Hippocampal formation (tissue), 2 donors: ENCODE measurements at regions not wholly inside any gene's neighbourhood (a gene's known extent, or its start where the extent isn't known, plus 50 kb on each side); places are given as distances from the start of the nearest gene placed in this dataset.
"Not testable (repeated sequence)": the region's sequence is repeated elsewhere in the genome, so short reads cannot be mapped to it uniquely, and the experiment has no call there.

Experiments
- DNase-seq, 2 donors: peaks; one replicate each; lab custom pipeline; 2025; lab: John Stamatoyannopoulos, UW

DNA sequence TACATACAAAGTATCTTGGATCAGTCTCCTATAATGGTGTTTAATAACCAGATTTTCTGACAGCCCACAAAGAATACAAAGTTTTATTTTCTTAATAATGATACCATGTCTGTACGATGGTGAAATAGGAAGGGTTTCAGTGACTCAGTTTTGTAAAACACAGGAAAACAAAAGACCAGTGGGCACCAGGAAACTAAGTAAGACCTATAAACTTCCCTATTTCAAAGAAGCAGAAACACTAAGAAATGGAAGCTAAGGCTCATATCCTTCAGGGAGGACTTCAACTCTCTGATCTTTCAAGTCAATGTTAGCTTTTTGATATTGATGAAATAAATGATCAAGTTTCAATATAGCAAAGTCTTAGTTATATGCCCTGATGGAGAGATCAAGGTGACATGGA lies 196.0 kb downstream of the DUSP6 start:
- DNase-seq: no peak

- DNase-seq: no peak
These were observed 196.5 kb downstream of the DUSP6 start for GRCh38 chr12:89155826-89156225.

DNA sequence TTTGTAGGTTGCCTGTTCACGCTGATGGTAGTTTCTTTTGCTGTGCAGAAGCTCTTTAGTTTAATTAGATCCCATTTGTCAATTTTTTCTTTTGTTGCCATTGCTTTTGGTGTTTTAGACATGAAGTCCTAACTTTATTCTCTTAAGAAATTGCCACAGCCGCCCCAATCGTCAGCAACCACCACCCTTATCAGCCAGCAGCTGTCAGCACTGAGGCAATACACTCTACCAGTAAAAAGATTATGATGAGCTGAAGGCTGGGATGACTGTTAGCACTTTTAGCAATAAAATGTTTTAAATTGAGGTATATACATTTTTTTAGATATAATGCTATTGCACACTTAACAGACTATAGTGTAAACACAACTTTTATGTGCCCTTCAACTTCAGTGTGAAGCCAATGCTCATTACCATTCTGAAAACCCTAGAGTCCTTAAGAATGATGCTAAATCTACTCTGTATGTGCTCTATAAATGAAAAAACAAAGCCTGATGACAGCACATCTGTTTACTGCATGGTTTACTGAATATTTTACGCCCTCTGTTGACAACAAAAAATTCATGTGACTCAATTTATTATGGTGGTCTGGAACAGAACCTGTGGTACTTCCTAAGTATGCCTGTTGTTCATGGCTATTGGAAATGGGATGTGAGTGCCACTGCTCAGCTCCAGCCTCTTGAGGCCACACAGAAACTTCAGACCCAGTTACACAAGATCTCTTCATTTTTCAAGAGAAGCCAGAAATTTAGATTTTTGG lies 197.4 kb downstream of the DUSP6 start:
- no peak for DNase-seq

DNA sequence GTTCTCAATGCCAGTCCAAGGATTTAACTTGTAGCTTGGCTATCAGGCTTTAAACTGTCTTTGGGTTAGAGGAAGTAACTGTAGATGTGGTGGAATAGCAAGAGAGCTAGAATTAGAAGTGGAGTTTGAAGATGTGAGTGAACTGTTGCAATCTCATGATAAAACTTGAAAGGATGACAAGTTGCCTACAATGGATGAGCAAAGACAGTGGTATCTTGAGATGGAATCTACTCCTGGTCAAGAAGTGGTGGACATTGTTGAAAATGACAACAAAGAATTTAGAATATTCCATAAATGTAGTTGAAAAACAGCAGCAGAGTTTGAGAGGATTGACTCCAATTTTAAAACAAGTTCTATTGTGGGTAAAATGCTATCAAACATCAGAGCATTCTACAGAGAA lies 199.0 kb downstream of the DUSP6 start:
- DNase-seq: no peak

DNA sequence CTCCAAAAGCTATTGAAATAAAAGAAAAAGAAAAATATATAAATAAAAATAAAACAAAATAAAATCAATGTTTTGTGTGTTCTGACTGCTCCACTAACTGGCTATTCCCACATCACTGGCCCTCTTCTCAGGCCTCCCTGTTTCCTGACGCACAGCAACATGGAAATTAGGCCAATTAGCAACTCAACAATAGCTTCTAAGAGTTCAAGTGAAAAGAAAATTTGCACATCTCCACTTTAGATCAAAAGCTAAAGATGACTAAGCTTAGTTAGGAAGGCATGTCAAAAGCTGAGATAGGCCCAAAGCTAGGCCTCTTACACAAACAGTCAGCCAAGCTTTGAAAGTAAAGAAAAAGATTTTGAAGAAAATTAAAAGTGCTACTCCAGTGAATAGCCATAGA lies 200.8 kb downstream of the DUSP6 start:
- DNase-seq: no peak

DNA sequence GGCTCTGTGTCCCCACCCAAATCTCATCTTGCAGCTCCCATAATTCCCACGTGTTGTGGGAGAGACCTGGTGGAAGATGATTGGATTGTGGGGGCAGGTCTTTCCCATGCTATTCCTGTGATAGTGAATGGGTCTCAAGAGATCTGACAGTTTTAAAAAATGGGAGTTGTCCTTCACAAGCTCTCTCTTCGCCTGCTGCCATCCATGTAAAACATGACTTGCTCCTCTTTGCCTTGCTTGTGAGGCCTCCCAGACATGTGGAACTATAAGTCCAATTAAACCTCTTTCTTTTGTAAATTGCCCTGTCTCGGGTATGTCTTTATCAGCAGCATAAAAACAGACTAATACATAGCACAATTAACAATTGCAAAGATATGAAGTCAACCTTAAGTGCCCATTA lies 201.5 kb downstream of the DUSP6 start:
- not testable (repeated sequence) for DNase-seq

- DNase-seq: no peak
These were observed 211.6 kb downstream of the DUSP6 start for GRCh38 chr12:89140602-89141238.

GRCh38 chr12:89140141-89140540 lies 212.2 kb downstream of the DUSP6 start:
- no peak for DNase-seq

DNA sequence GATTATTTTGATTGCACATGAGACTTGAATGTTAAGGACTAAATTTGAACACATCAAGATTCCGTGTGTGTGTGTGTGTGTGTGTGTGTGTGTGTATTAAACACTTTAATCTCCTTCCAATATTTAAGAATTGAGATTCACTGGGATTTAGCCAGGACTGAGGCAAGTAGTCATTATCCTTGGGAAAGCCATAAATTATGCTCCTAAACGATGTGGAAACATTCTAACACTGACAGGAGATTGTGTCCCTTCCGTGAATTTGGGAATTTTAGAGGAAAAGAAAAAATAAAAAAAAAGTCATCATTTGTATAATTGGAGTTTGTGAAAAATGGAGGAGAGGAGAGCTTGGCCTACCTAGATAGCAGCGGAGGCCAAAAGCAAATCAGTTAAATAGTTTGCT lies 212.9 kb downstream of the DUSP6 start:
- DNase-seq: no peak

DNA sequence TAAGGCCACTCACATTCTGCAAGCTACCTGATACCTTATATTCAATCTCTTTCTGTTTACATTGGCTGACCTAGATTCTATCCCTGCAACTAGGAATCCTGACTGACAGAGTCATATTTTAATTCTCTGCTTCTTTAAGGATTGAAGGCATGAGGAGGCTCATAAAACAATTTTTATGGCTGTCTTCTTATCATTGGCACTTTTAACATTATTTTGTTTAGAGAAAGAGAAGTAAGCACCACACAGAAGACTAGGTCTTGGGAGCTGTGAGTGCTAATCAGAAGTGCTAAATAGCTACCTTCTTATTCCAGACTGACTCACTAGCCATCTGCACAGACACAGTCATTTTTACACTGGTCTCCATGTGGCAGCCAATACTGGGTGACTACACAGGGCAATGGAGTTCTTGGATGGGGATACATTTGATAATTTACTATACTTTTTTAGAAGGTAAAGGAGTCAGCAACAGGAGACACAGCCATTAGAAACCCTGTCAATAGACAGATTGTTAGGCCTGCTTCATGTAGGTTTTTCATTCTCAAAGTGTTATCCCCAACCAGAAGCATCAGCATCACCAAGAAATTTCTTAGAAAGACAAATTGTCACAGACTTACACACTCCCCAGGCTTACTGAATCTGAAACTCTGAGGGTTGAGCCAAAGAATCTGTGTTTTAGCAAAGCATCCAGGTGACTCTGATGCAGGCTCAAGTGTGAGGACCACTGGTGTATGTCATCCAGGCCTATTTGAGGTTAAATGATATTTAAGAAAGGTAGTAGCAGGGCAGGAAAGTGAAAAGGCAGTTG lies 214.1 kb downstream of the DUSP6 start:
- no peak for DNase-seq

DNA sequence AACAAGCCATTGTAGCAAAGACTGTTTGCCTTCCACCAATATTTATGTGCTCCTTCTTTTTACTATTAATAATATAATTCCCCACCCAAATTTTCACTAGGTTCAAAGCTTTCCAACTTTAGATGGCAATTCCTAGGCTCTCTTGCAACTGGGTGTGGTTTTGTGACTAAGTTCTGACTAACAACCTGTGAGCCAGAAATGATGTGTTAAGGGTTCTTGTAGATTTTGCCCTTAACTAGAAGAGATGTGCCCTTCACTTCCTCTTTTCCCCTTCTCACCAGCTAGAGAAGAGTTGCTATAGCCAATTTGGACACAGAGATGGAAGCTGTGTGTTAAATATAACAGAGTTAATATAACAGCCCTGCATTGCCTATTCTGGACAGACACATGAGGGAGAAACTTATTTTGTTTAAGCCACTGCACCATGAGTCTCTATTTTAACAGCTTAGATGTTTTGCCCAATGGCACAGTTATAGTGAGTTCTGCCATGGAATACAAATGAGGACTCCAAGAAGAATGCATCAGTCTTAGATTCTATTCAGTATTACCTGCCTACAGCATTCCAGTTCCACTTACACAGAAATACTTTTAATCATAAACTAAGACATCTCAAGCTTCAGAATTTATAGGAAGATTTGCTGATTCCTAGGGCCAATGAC lies 216.2 kb downstream of the DUSP6 start:
- DNase-seq: no peak

DNA sequence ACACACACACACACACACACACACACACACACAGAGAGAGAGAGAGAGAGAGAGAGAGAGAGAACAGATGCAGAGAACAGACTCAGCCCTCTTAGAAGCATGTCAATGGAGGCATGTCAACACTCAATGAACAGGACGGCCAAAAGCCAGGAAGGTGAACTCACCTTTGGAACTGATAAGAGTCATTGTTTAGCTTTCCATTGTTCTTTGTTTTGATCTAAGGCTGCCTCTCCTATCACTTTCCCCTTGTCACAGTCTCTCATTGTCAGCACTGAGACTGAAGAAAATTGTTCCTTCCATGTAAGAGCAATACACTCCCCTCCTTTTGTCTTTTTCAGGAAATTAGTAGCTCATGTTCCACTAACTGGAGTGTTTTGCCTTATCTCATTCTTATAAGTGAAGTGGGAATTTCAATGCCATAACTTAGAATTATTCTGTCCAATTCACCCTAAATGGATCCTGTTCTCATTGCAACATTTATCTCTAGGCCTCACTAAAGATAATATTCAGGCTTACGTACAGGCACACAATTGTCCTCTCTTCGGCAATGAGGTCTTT lies 218.0 kb downstream of the DUSP6 start:
- DNase-seq: no peak

- no peak for DNase-seq
These were observed 223.0 kb downstream of the DUSP6 start for GRCh38 chr12:89129167-89129870.

GRCh38 chr12:89126712-89127111 lies 225.6 kb downstream of the DUSP6 start:
- no peak for DNase-seq

- no peak for DNase-seq
These were observed 229.4 kb downstream of the DUSP6 start for GRCh38 chr12:89122852-89123251.

- no peak for DNase-seq
These were observed 234.8 kb downstream of the DUSP6 start for GRCh38 chr12:89117448-89118034.

- no peak for DNase-seq
These were observed 240.3 kb downstream of the DUSP6 start for GRCh38 chr12:89111964-89112363.

GRCh38 chr12:89108265-89108664 lies 244.0 kb downstream of the DUSP6 start:
- no peak for DNase-seq

GRCh38 chr12:89106950-89107349 lies 245.4 kb downstream of the DUSP6 start:
- no peak for DNase-seq

DNA sequence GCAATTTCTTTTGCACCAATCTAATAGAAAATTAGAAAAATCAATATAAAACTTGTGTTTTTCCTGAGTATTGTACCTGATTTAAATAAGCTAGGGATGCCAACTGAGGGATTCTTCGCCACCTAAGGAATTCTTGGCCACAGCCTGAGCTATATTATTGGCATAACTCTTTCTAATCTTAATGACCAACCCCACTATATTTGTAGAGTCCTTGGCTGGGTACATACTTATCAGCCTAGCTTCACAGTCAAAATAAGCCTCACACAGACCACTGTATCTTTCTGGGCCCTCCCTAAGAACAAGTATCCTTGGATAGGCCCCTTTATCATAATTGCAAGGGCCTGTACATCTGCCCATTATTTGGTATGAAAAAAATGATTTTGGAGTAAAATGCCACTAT lies 247.1 kb downstream of the DUSP6 start:
- no peak for DNase-seq

- DNase-seq: no peak
These were observed 248.5 kb downstream of the DUSP6 start for GRCh38 chr12:89103831-89104230.
